Activated T-helper 1 cell treated with anti-CD3 and anti-CD28 coated beads, Interleukin-12 subunit alpha, Interleukin-12 subunit beta, Interleukin-2, Interleukin-4 antibody, amounts not matched to agents 30 ng/mL and 10 ng/mL and 1 ng/mL, durations not matched to agents 14 hours and 24 hours and 36 hours (primary cell): ENCODE measurements at regions not wholly inside any gene's neighbourhood (a gene's known extent, or its start where the extent isn't known, plus 50 kb on each side); places are given as distances from the start of the nearest gene placed in this dataset.
"Not testable (repeated sequence)": the region's sequence is repeated elsewhere in the genome, so short reads cannot be mapped to it uniquely, and the experiment has no call there.

Experiments used
- DNase-seq: peaks from one replicate; pipeline ENCODE4 v3.0.0; 2021; ENCODE audit warnings: low spot score
- H3K27ac Mint-ChIP-seq: one replicate; pipeline ENCODE4 v1.8.0; 2021; ENCODE audit warnings: mild to moderate bottlenecking, mixed read lengths
- H3K27me3 Mint-ChIP-seq: one replicate; pipeline ENCODE4 v1.8.0; 2022; ENCODE audit warnings: mild to moderate bottlenecking, moderate library complexity, mixed read lengths; ENCODE audit not compliant: insufficient read depth
- H3K36me3 Mint-ChIP-seq: one replicate; pipeline ENCODE4 v1.8.0; 2021; ENCODE audit warnings: low read depth, mixed read lengths
- H3K4me1 Mint-ChIP-seq: one replicate; pipeline ENCODE4 v1.8.0; 2021; ENCODE audit warnings: low read depth, mixed read lengths
- H3K4me3 Mint-ChIP-seq: one replicate; pipeline ENCODE4 v1.8.0; 2021; ENCODE audit warnings: mild to moderate bottlenecking, moderate library complexity, mixed read lengths
- H3K9me3 Mint-ChIP-seq: one replicate; pipeline ENCODE4 v1.8.0; 2021; ENCODE audit warnings: mixed read lengths
- intact Hi-C: fragments of 100-400 bp; cut with micrococcal nuclease; formaldehyde crosslinking; loops from one replicate; pipeline ENCODE4 v1.15.1; 2024

DNA sequence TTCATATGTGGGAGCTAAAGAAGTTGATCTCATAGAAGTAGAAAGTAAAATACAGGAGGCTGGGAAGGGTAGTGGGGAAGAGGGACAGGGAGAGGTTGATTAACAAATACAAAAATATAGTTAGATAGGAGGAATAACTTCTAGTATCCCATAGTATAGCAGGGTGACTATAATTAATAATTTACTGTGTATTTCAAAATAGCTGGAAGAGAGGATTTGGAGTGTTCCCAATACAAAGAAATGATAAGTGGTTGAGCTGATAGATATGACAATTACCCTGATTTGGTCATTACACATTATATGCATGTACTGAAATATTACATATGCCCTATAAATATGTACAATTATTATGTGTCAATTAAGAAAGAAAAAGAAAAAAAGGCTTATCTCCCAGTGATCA is 73.5 kb upstream of the CDC42EP3 start:
- intact Hi-C loops, H3K36me3 Mint-ChIP-seq, H3K4me3 Mint-ChIP-seq, H3K27ac Mint-ChIP-seq, H3K4me1 Mint-ChIP-seq, DNase-seq, H3K27me3 Mint-ChIP-seq, H3K9me3 Mint-ChIP-seq: not testable (repeated sequence)

DNA sequence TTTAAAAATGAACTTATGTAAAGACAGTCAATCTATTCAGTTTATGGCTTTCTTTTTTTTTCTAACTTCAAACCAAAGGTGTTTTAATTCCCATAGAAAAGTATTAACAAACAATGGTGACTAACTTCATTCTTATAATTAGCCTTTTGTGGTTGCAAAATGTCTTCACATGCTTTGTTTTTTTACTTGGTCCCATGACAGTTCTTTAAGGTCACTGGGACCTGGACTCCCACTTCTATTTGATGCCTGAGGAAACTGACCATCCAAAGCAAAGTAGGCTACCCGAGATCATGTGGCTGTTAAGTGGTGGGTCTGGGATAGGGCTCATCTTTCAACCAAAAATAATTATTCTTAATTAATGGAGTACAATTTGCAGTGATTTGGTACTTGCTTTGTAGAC is 74.6 kb upstream of the CDC42EP3 start:
- H3K36me3 Mint-ChIP-seq, H3K4me1 Mint-ChIP-seq, H3K4me3 Mint-ChIP-seq, H3K27ac Mint-ChIP-seq, H3K27me3 Mint-ChIP-seq, intact Hi-C loops, DNase-seq, H3K9me3 Mint-ChIP-seq: not testable (repeated sequence)

GRCh38 chr2:37746883-37747282 is 75.4 kb upstream of the CDC42EP3 start:
- Mint-ChIP-seq H3K9me3 (peaks cover 4% of the 10 kb centered on the region), H3K36me3 (no peaks in the 10 kb centered on the region), H3K4me1 (no peaks in the 10 kb centered on the region), H3K27me3 (peaks cover 3% of the 10 kb centered on the region), H3K4me3 (no peak overlapping the region), H3K27ac (no peak overlapping the region)
- intact Hi-C loops = no loop called here
- DNase-seq = no peak

GRCh38 chr2:37748541-37748940 is 77.1 kb upstream of the CDC42EP3 start:
- no peak overlapping the region for H3K4me3 Mint-ChIP-seq
- H3K36me3 Mint-ChIP-seq = no peaks in the 10 kb centered on the region
- DNase-seq = no peak
- no peak overlapping the region for H3K27ac Mint-ChIP-seq
- no peaks in the 10 kb centered on the region for H3K9me3 Mint-ChIP-seq
- peaks cover 3% of the 10 kb centered on the region for H3K27me3 Mint-ChIP-seq
- H3K4me1 Mint-ChIP-seq = no peaks in the 10 kb centered on the region
- intact Hi-C loops = no loop called here

DNA sequence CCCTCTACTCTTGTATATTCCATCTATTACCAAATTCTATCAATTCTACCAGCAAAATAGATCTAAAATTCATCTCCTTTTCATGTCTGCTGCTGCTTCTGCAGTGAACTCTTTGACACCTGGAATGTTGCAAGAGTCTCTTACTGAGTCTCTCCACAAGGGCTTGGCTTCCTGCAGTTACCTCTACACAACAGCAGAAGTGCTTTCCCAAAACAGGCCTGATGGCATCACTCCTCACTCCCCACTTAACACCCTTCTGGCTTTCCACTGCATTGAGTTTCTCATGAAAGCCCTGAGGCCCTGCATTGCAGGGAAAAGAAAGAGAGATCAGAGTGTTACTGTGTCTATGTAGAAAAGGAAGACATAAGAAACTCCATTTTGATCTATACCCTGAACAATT is 78.8 kb upstream of the CDC42EP3 start:
- H3K27me3 Mint-ChIP-seq, DNase-seq, H3K4me3 Mint-ChIP-seq, H3K4me1 Mint-ChIP-seq, H3K27ac Mint-ChIP-seq, H3K36me3 Mint-ChIP-seq, intact Hi-C loops, H3K9me3 Mint-ChIP-seq: not testable (repeated sequence)

DNA sequence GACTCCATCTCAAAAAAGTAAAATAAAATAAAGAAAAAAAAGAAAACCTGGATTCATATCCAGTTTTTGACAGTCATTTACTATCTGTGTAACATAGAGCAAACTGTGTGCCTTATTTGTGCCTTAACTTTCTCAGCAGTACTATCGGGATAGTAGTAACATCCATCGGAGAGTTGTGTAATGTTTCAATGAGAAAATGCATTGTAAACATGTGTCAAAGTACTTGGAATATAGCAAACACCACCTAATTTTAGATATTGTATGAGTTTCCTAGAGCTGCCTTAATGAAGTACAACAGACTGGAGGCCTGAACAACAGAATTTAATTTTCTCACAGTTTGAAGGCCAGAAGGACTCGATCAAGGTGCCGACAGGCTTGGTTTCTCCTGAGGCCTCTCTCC is 81.3 kb upstream of the CDC42EP3 start:
- intact Hi-C loops = no loop called here

DNA sequence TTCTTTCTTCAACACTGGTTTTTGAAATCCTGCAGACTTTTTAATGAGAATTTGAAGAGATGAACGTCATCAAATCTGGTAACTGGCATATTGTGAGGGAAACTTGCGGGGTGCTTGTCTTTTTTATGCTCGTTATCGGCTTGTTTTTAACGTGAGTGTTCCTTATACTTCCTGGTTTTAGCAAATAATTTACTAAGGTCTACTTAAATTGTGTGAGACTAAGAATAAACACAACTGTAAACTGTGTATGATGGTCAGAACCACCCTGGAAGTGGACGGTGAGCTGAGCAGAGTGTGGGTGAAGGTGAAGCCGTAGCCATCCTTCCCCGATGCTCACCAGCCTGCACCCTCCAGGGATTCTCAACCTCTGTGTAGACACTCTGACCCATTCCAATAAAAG is 82.3 kb upstream of the CDC42EP3 start:
- H3K9me3 Mint-ChIP-seq = peaks cover 5% of the 10 kb centered on the region
- no peak for DNase-seq
- no peaks in the 10 kb centered on the region for H3K4me1 Mint-ChIP-seq

More for the DNA sequence above, 81.3 kb upstream of the CDC42EP3 start:
- peaks cover 8% of the 10 kb centered on the region for H3K27me3 Mint-ChIP-seq
- no peak for DNase-seq
- peaks cover 5% of the 10 kb centered on the region for H3K9me3 Mint-ChIP-seq
- H3K36me3 Mint-ChIP-seq = no peaks in the 10 kb centered on the region
- no peaks in the 10 kb centered on the region for H3K4me1 Mint-ChIP-seq
- H3K4me3 Mint-ChIP-seq = no peak overlapping the region
- H3K27ac Mint-ChIP-seq = no peak overlapping the region

GRCh38 chr2:37755961-37756559 is 84.6 kb upstream of the CDC42EP3 start:
- H3K36me3 Mint-ChIP-seq, H3K27me3 Mint-ChIP-seq, H3K4me1 Mint-ChIP-seq, DNase-seq, H3K27ac Mint-ChIP-seq, H3K4me3 Mint-ChIP-seq, H3K9me3 Mint-ChIP-seq, intact Hi-C loops: not testable (repeated sequence)

More for the DNA sequence above, 82.3 kb upstream of the CDC42EP3 start:
- H3K4me3 Mint-ChIP-seq = no peak overlapping the region
- intact Hi-C loops = no loop called here
- H3K36me3 Mint-ChIP-seq = no peaks in the 10 kb centered on the region
- H3K27ac Mint-ChIP-seq = no peak overlapping the region
- peaks cover 8% of the 10 kb centered on the region for H3K27me3 Mint-ChIP-seq

DNA sequence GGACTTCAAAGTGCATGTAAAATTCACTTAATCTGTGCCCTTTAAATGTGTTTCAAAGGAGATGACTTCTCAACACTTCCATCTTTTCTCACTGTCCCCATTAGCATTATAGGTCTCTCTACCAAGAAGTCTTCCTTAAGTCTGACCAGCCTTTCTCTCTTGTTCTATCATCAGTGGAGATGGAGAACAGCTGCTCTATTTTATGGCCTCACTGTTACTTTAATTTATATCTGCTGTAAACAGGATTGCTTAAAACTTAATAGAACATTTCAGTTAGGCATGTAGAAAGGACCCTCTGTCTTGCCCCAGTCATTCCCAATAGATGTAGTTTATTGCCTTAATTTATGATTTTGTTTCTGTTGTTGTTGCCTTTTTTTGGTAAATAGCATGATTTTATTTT is 86.0 kb upstream of the CDC42EP3 start:
- H3K4me3 Mint-ChIP-seq, H3K9me3 Mint-ChIP-seq, H3K36me3 Mint-ChIP-seq, DNase-seq, intact Hi-C loops, H3K4me1 Mint-ChIP-seq, H3K27ac Mint-ChIP-seq: not testable (repeated sequence)
- peaks cover 12% of the 10 kb centered on the region for H3K27me3 Mint-ChIP-seq

- H3K9me3 Mint-ChIP-seq, H3K27ac Mint-ChIP-seq, DNase-seq, H3K36me3 Mint-ChIP-seq, H3K4me3 Mint-ChIP-seq, intact Hi-C loops, H3K4me1 Mint-ChIP-seq: not testable (repeated sequence)
- H3K27me3 Mint-ChIP-seq = peaks cover 12% of the 10 kb centered on the region
Observed at GRCh38 chr2:37758141-37758601, 86.7 kb upstream of the CDC42EP3 start.

GRCh38 chr2:37759989-37760388 is 88.5 kb upstream of the CDC42EP3 start:
- H3K9me3 Mint-ChIP-seq, DNase-seq, intact Hi-C loops, H3K4me3 Mint-ChIP-seq, H3K36me3 Mint-ChIP-seq, H3K27ac Mint-ChIP-seq, H3K4me1 Mint-ChIP-seq: not testable (repeated sequence)
- peaks cover 12% of the 10 kb centered on the region for H3K27me3 Mint-ChIP-seq

DNA sequence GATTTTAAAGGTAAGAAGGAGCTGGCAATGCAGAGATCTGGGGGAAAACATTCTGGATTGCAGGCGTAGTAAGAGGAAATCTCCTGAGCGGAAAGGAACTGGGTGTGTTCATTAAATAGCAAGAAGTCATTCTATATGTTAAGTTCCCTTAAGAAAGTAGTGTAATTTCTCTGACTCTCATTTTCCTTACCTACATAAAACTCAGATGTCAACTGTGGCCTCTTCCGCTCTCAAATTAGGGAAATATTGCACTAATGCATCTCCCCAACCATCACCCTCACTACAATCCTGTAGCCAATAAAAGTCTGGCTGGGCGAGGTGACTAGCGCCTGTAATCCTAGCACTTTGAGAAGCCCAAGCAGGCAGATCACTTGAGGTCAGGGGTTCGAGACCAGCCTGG is 89.0 kb upstream of the CDC42EP3 start:
- Mint-ChIP-seq H3K9me3 (peaks cover 5% of the 10 kb centered on the region), H3K4me1 (no peaks in the 10 kb centered on the region), H3K36me3 (no peaks in the 10 kb centered on the region), H3K27ac (no peak overlapping the region), H3K4me3 (no peak overlapping the region), H3K27me3 (peaks cover 12% of the 10 kb centered on the region)
- no peak for DNase-seq
- intact Hi-C loops = no loop called here

DNA sequence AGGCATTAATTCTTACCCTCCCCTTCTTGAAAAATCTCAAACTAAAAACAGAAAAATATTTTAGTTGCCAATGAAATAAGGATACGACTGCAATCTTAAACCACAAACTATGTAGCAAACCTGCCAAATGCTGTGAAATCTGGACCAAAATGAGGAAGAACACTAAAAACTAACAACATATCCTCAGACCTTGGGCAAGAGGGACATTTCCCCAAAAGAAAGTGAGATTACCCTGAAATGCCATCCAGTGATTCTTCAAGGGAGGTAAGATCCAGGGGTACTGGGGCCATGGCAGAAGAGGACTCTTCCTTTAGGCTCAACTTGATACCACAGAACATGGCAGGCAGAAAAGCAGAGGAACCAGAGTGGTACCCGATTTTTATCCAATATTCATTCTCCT is 90.8 kb upstream of the CDC42EP3 start:
- H3K36me3 Mint-ChIP-seq, H3K27me3 Mint-ChIP-seq, H3K4me1 Mint-ChIP-seq, intact Hi-C loops, H3K9me3 Mint-ChIP-seq, DNase-seq, H3K27ac Mint-ChIP-seq, H3K4me3 Mint-ChIP-seq: not testable (repeated sequence)

- no peaks in the 10 kb centered on the region for H3K36me3 Mint-ChIP-seq
- no peak overlapping the region for H3K27ac Mint-ChIP-seq
- H3K4me1 Mint-ChIP-seq = no peaks in the 10 kb centered on the region
- H3K4me3 Mint-ChIP-seq = no peak overlapping the region
- peaks cover 6% of the 10 kb centered on the region for H3K27me3 Mint-ChIP-seq
- intact Hi-C loops = no loop called here
- no peak for DNase-seq
- peaks cover 3% of the 10 kb centered on the region for H3K9me3 Mint-ChIP-seq
Observed at GRCh38 chr2:37764739-37765138, 93.3 kb upstream of the CDC42EP3 start.
